H9 (cell line): ENCODE measurements at regions not wholly inside any gene's neighbourhood (a gene's known extent, or its start where the extent isn't known, plus 50 kb on each side); places are given as distances from the start of the nearest gene placed in this dataset.

Experiments
- DNase-seq: peaks from one replicate; pipeline ENCODE4 v3.0.0-alpha.2; 2017
- H2AFZ ChIP-seq: one replicate; pipeline ENCODE4 v1.6.1; 2013; ENCODE audit warnings: mild to moderate bottlenecking, low read length, control low read depth, moderate library complexity
- H2AK5ac ChIP-seq: 2 replicates; pipeline ENCODE4 v1.6.1; 2013; ENCODE audit warnings: low read length, control low read depth, mixed read lengths; ENCODE audit not compliant: insufficient read length
- H2BK120ac ChIP-seq: one replicate; pipeline ENCODE4 v1.6.1; 2013; ENCODE audit warnings: low read depth, mild to moderate bottlenecking, low read length, control low read depth, inconsistent platforms; ENCODE audit not compliant: poor library complexity, severe bottlenecking
- H2BK12ac ChIP-seq: 2 replicates; pipeline ENCODE4 v1.6.1; 2013; ENCODE audit warnings: low read length, control low read depth, mixed read lengths, low read depth; ENCODE audit not compliant: insufficient read length
- H2BK15ac ChIP-seq: 2 replicates; pipeline ENCODE4 v1.6.1; 2013; ENCODE audit warnings: low read depth, low read length, control low read depth
- H2BK20ac ChIP-seq: one replicate; pipeline ENCODE4 v1.6.1; 2013; ENCODE audit warnings: low read depth, mild to moderate bottlenecking, low read length, control low read depth, inconsistent platforms; ENCODE audit not compliant: poor library complexity, severe bottlenecking
- H2BK5ac ChIP-seq: 2 replicates; pipeline ENCODE4 v1.6.1; 2013; ENCODE audit warnings: low read length, control low read depth, mixed read lengths; ENCODE audit not compliant: insufficient read length
- H3K14ac ChIP-seq: 2 replicates; pipeline ENCODE4 v1.6.1; 2013; ENCODE audit warnings: low read length, control low read depth; ENCODE audit not compliant: insufficient read depth
- H3K18ac ChIP-seq: 2 replicates; pipeline ENCODE4 v1.6.1; 2013; ENCODE audit warnings: low read depth, mild to moderate bottlenecking, mixed read lengths, low read length, control low read depth; ENCODE audit not compliant: insufficient read length
- H3K23ac ChIP-seq: 2 replicates; pipeline ENCODE4 v1.6.1; 2013; ENCODE audit warnings: low read length, control low read depth, mixed read lengths, low read depth; ENCODE audit not compliant: insufficient read length
- H3K23me2 ChIP-seq: 2 replicates; pipeline ENCODE4 v1.6.1; 2013; ENCODE audit warnings: low read depth, mild to moderate bottlenecking, mixed read lengths, low read length, control low read depth; ENCODE audit not compliant: insufficient read length, poor library complexity, severe bottlenecking
- H3K27ac ChIP-seq: 2 replicates; pipeline ENCODE4 v1.5.1; 2013; ENCODE audit warnings: low read length, control low read depth, mixed read lengths, low read depth; ENCODE audit not compliant: insufficient read length
- H3K27me3 ChIP-seq: 2 replicates; pipeline ENCODE4 v1.6.1; 2013; ENCODE audit warnings: low read length, control low read depth, inconsistent platforms; ENCODE audit not compliant: insufficient read depth
- H3K4ac ChIP-seq: 2 replicates; pipeline ENCODE4 v1.6.1; 2013; ENCODE audit warnings: low read depth, mild to moderate bottlenecking, control low read depth, inconsistent platforms, low read length, moderate library complexity
- H3K4me1 ChIP-seq: 2 replicates; pipeline ENCODE4 v1.6.1; 2013; ENCODE audit warnings: low read length, control low read depth, inconsistent platforms; ENCODE audit not compliant: insufficient read depth
- H3K4me2 ChIP-seq: 2 replicates; pipeline ENCODE4 v1.6.1; 2013; ENCODE audit warnings: low read length, control low read depth, mixed read lengths; ENCODE audit not compliant: insufficient read length, insufficient read depth
- H3K56ac ChIP-seq: 2 replicates; pipeline ENCODE4 v1.6.1; 2013; ENCODE audit warnings: low read depth, mild to moderate bottlenecking, mixed read lengths, low read length, control low read depth; ENCODE audit not compliant: insufficient read length
- H3K79me1 ChIP-seq: 2 replicates; pipeline ENCODE4 v1.6.1; 2013; ENCODE audit warnings: low read depth, mild to moderate bottlenecking, moderate library complexity, low read length, control low read depth, inconsistent platforms; ENCODE audit not compliant: insufficient read depth, poor library complexity, severe bottlenecking
- H3K79me2 ChIP-seq: 2 replicates; pipeline ENCODE4 v1.6.1; 2013; ENCODE audit warnings: low read length, control low read depth, inconsistent platforms; ENCODE audit not compliant: insufficient read depth
- H3K9ac ChIP-seq: 2 replicates; pipeline ENCODE4 v1.6.1; 2013; ENCODE audit warnings: low read length, control low read depth, mixed read lengths; ENCODE audit not compliant: insufficient read length; ENCODE audit errors: extremely low read depth
- H3K9me3 ChIP-seq: one replicate; pipeline ENCODE4 v1.6.1; 2013; ENCODE audit warnings: low read depth, low read length, inconsistent platforms; ENCODE audit not compliant: control insufficient read depth
- H3T11ph ChIP-seq: one replicate; pipeline ENCODE4 v1.6.1; 2013; ENCODE audit warnings: mild to moderate bottlenecking, low read length, control low read depth, inconsistent platforms
- H4K20me1 ChIP-seq: one replicate; pipeline ENCODE4 v1.6.1; 2013; ENCODE audit not compliant: control insufficient read depth, insufficient read length, insufficient read depth
- H4K5ac ChIP-seq: 2 replicates; pipeline ENCODE4 v1.6.1; 2013; ENCODE audit warnings: low read depth, mild to moderate bottlenecking, mixed read lengths, low read length, control low read depth; ENCODE audit not compliant: insufficient read length
- H4K8ac ChIP-seq: replicated peaks from 2 replicates; pipeline ENCODE4 v1.6.1; 2013; ENCODE audit warnings: low read length, control low read depth, mixed read lengths, low read depth; ENCODE audit not compliant: insufficient read length
- H4K91ac ChIP-seq: 2 replicates; pipeline ENCODE4 v1.6.1; 2013; ENCODE audit warnings: low read depth, mild to moderate bottlenecking, moderate library complexity, mixed read lengths, low read length, control low read depth; ENCODE audit not compliant: insufficient read length
- H3K27ac Mint-ChIP-seq, 3 experiments: 2 replicates in 2 of 3; 3 replicates in 1 of 3; pipeline ENCODE4 v1.8.0; 2020 to 2021; ENCODE audit warnings: mixed read lengths in 3 of 3, mild to moderate bottlenecking in 1 of 3, moderate library complexity in 1 of 3
- H3K27me3 Mint-ChIP-seq: 2 replicates; pipeline ENCODE4 v1.8.0; 2021; ENCODE audit warnings: low read depth, mild to moderate bottlenecking, moderate library complexity, mixed read lengths
- H3K36me3 Mint-ChIP-seq, 3 experiments: 2 replicates in 2 of 3; 3 replicates in 1 of 3; pipeline ENCODE4 v1.8.0; 2020 to 2021; ENCODE audit warnings: low read depth in 3 of 3, mixed read lengths in 3 of 3; ENCODE audit not compliant: insufficient read depth in 1 of 3
- H3K4me1 Mint-ChIP-seq, 2 experiments: 2 replicates each; pipeline ENCODE4 v1.8.0; 2020; ENCODE audit warnings: mixed read lengths in 2 of 2
- H3K4me3 Mint-ChIP-seq, 2 experiments: 2 replicates in 1 of 2; 3 replicates in 1 of 2; pipeline ENCODE4 v1.8.0; 2020 to 2021; ENCODE audit warnings: mild to moderate bottlenecking in 2 of 2, mixed read lengths in 2 of 2, moderate library complexity in 1 of 2
- H3K9me3 Mint-ChIP-seq, 2 experiments: 2 replicates in 1 of 2; 3 replicates in 1 of 2; pipeline ENCODE4 v1.8.0; 2020; ENCODE audit warnings: mild to moderate bottlenecking in 2 of 2, mixed read lengths in 2 of 2, moderate library complexity in 1 of 2
- WGBS: extraction: QIAGEN DNeasy Blood & Tissue Kit; methylation state at CpG from one replicate; pipeline ENCODE4 v1.1.7; 2013; ENCODE audit warnings: missing lambda C conversion rate, low lambda C conversion rate, mixed read lengths; ENCODE audit not compliant: insufficient read length; ENCODE audit errors: extremely low coverage; 5-methylcytosine and 5-hydroxymethylcytosine counted together
- TF ChIP-seq, protein P1 (sequence below): fragments of 200-600 bp; sonication (generic); conservative IDR thresholded peaks from 3 replicates; pipeline ENCODE4 v1.8.0; 2021; ENCODE audit warnings: antibody characterized with exemption, mild to moderate bottlenecking

DNA sequence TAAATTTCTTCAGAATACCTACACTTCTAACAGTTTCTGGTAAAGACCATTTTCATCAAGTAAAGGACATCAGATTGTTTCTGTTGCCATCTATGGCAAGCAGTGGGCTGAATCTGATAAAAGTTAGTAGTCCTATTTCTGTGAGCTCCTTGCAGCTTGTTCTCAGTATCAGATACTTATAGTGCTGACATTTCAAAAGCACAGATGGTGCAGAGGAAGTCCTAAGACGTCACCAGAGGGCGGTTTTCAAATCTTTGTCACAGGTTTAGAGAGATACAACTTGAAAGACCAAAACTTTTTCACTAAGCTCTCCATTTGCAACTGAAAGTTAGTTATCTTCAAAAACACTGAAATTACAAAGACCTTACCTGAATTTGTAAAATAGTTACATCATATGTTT lies 719.8 kb downstream of the SLITRK1 start:
- Histone ChIP-seq H3K14ac (no peak overlapping the region), H2AFZ (no peak overlapping the region), H2AK5ac (no peak overlapping the region), H3K23ac (no peak overlapping the region), H3K9me3 (no peaks in the 10 kb centered on the region), H2BK120ac (no peak overlapping the region), H2BK15ac (no peak overlapping the region), H3K9ac (no peak overlapping the region), H3T11ph (no peak overlapping the region), H3K79me1 (no peaks in the 10 kb centered on the region), H4K20me1 (no peaks in the 10 kb centered on the region), H3K4me1 (no peaks in the 10 kb centered on the region), H2BK20ac (no peak overlapping the region), H3K4ac (no peak overlapping the region), H3K27ac (no peak overlapping the region), H3K4me2 (no peak overlapping the region), H3K79me2 (no peaks in the 10 kb centered on the region), H4K5ac (no peak overlapping the region), H3K27me3 (no peaks in the 10 kb centered on the region), H3K56ac (no peak overlapping the region), H3K23me2 (no peaks in the 10 kb centered on the region), H2BK12ac (no peak overlapping the region), H4K91ac (no peak overlapping the region), H2BK5ac (no peak overlapping the region), H3K18ac (no peak overlapping the region), H4K8ac (no peak overlapping the region)
- H3K36me3 Mint-ChIP-seq: no peaks in the 10 kb centered on the region
- WGBS: no CpG with 5 or more reads among the region's 2 CpGs
- no peaks in the 10 kb centered on the region for H3K4me1 Mint-ChIP-seq
- H3K9me3 Mint-ChIP-seq: no peaks in the 10 kb centered on the region
- TF ChIP-seq, protein P1, sequence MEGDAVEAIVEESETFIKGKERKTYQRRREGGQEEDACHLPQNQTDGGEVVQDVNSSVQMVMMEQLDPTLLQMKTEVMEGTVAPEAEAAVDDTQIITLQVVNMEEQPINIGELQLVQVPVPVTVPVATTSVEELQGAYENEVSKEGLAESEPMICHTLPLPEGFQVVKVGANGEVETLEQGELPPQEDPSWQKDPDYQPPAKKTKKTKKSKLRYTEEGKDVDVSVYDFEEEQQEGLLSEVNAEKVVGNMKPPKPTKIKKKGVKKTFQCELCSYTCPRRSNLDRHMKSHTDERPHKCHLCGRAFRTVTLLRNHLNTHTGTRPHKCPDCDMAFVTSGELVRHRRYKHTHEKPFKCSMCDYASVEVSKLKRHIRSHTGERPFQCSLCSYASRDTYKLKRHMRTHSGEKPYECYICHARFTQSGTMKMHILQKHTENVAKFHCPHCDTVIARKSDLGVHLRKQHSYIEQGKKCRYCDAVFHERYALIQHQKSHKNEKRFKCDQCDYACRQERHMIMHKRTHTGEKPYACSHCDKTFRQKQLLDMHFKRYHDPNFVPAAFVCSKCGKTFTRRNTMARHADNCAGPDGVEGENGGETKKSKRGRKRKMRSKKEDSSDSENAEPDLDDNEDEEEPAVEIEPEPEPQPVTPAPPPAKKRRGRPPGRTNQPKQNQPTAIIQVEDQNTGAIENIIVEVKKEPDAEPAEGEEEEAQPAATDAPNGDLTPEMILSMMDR: peak; percentile 22; the same call in 1 of the 3 replicates
- no peaks in the 10 kb centered on the region; the same call in 1 of the 2 replicates for H3K27me3 Mint-ChIP-seq
- peak overlapping the region in 1 of 3 experiments; percentile 76; a peak in 1 of 7 replicates for H3K27ac Mint-ChIP-seq
- DNase-seq: no peak
- H3K4me3 Mint-ChIP-seq: no peak overlapping the region
